ENCODE measurements at regions not wholly inside any gene's neighbourhood (a gene's known extent, or its start where the extent isn't known, plus 50 kb on each side); places are given as distances from the start of the nearest gene placed in this dataset.

DNA sequence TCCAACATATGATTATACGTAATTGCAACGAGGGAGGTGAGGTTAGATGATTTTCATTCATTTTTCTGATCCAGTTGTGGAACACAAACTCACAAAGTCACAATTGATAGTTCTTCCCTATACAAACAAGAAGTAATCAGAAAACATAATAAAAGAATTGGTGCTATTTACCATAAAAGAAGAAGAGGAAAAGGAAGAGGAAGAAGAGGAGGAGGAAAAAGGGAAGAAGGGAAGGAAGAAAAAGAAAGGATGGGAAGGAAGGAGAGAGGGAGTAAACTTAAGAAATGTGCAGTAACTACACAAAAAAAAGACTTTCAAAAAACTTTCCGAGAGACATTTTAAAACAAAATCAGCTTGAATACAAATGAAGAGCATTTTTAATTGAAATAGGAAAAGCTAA lies 65.0 kb downstream of the CCDC71L start:
- Histone ChIP-seq H3K27me3 (ENCODE audit: insufficient read depth, low read depth, severe bottlenecking) (no peaks in the 10 kb centered on the region), H3K4me3 (ENCODE audit: low read depth, low read length) (no peak overlapping the region), H3K27ac (no peak overlapping the region), H3K36me3 (no peaks in the 10 kb centered on the region), H3K9me3 (ENCODE audit: severe bottlenecking) (no peaks in the 10 kb centered on the region)
- no peak for DNase-seq
- TF ChIP-seq, protein P1, sequence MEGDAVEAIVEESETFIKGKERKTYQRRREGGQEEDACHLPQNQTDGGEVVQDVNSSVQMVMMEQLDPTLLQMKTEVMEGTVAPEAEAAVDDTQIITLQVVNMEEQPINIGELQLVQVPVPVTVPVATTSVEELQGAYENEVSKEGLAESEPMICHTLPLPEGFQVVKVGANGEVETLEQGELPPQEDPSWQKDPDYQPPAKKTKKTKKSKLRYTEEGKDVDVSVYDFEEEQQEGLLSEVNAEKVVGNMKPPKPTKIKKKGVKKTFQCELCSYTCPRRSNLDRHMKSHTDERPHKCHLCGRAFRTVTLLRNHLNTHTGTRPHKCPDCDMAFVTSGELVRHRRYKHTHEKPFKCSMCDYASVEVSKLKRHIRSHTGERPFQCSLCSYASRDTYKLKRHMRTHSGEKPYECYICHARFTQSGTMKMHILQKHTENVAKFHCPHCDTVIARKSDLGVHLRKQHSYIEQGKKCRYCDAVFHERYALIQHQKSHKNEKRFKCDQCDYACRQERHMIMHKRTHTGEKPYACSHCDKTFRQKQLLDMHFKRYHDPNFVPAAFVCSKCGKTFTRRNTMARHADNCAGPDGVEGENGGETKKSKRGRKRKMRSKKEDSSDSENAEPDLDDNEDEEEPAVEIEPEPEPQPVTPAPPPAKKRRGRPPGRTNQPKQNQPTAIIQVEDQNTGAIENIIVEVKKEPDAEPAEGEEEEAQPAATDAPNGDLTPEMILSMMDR (IDR thresholded peaks at IDR 0.05; ENCODE audit: low read depth, low read length): no peak

DNA sequence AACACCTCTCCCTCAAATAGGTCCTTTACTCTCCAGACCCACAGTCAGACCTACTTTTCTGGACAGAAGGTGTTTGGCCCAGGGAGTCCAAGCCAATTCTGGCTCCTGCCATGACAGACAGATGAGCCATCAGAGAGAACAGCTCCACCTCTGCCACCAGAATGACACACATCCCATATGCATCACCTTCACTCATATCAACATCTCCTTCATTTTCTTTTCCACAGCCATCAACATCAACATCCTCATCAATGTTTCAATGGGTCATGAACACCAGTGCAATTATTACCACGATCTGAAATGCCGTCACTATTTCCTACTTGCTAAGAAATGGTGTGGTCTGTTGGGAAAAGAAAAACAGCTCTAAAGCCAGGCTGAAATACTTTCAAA lies 67.9 kb downstream of the CCDC71L start:
- TF ChIP-seq, protein P1 (IDR thresholded peaks at IDR 0.05; ENCODE audit: low read depth, low read length): no peak
- no peaks in the 10 kb centered on the region for H3K27me3 ChIP-seq (ENCODE audit: insufficient read depth, low read depth, severe bottlenecking)
- DNase-seq: no peak
- H3K27ac ChIP-seq: no peak overlapping the region
- no peaks in the 10 kb centered on the region for H3K9me3 ChIP-seq (ENCODE audit: severe bottlenecking)
- no peaks in the 10 kb centered on the region for H3K36me3 ChIP-seq
- H3K4me3 ChIP-seq (ENCODE audit: low read depth, low read length): no peak overlapping the region

DNA sequence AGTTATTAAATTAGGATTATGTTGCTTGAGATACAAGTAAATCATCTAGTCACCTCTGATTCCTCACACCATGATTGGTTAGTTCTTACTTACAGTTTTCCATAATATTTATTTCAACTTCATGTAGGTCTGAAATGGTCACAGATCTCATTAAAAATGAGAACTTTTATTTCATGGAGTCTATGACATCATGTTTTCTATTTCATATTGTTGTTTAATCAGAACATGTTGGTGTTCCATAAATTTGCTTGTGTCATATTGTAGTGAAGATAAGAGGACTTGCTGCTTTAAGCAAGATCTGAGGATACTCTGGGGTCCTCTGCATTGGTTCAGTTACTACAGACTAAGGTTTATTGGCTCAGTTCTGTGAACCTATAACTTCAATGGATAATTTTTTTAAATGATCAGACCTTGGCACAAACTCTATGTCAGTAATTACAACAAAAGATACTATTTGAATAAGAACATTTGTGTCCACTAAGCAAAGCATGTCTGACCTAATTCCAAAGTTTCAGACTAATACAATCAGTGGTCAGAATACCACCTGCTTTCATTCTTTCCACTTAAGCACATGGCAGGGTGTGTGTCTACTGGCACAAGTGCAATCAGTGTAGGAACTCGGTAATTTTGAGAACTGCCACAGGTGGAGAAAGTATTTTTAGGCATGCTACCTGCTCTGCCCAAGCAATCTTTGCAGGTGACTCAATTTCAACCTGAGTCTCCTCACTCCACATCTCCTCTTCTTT lies 68.5 kb downstream of the CCDC71L start:
- TF ChIP-seq, protein P1 (IDR thresholded peaks at IDR 0.05; ENCODE audit: low read depth, low read length): no peak
- no peak for DNase-seq
- Histone ChIP-seq H3K36me3 (no peaks in the 10 kb centered on the region), H3K9me3 (ENCODE audit: severe bottlenecking) (no peaks in the 10 kb centered on the region), H3K27ac (no peak overlapping the region), H3K27me3 (ENCODE audit: insufficient read depth, low read depth, severe bottlenecking) (no peaks in the 10 kb centered on the region), H3K4me3 (ENCODE audit: low read depth, low read length) (no peak overlapping the region)

DNA sequence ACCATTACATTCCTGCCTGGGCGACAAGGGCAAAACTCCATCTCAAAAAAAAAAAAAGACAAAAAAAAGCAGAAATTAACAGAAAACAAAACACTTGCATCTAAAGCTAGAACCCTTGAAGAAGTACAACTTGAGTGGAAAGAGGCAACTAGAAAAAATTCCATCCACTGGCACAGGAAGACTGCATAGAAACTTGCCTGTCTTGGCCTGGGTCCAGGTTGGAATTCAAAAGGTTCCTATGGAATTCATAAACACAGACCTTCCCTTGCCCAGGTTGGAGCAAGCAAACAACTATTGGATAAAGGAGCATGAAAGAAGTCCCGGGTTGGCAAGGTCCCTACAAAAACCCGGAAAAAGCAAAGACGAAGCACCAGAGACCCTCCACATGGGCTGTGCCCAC lies 69.8 kb downstream of the CCDC71L start:
- TF ChIP-seq, protein P1 (IDR thresholded peaks at IDR 0.05; ENCODE audit: low read depth, low read length): no peak
- Histone ChIP-seq H3K36me3 (no peaks in the 10 kb centered on the region), H3K4me3 (ENCODE audit: low read depth, low read length) (no peak overlapping the region), H3K27ac (no peak overlapping the region), H3K27me3 (ENCODE audit: insufficient read depth, low read depth, severe bottlenecking) (no peaks in the 10 kb centered on the region), H3K9me3 (ENCODE audit: severe bottlenecking) (no peaks in the 10 kb centered on the region)
- DNase-seq: no peak

DNA sequence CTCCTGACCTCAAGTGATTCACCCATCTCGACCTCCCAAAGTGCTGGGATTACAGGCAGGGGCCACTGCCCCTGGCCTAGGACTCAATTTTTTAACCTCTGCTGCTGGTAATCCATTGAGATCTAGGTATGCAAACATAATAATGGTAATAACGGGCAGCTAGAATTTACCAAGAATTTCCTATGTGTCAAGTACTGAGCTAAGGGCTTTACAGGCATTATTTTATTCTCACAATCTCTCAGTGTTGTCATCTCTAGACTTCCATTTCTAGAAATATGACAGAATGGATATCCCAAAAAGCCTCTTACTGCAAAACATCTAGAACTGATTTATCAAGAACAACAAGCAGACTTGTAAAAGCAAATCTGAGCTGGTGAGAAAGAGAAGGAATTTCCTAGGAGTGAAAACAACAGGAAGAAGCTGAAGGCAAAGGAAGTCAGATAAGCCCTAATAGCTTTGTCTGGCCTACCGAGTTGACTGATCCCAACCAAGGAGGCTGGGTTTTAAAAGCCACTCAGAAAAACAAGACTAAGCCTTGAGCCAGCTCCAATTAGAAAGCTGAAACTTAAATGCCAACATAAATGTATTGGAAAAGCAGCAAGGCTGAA lies 70.6 kb downstream of the CCDC71L start:
- no peaks in the 10 kb centered on the region for H3K27me3 ChIP-seq (ENCODE audit: insufficient read depth, low read depth, severe bottlenecking)
- no peak for DNase-seq
- TF ChIP-seq, protein P1 (IDR thresholded peaks at IDR 0.05; ENCODE audit: low read depth, low read length): no peak
- no peak overlapping the region for H3K4me3 ChIP-seq (ENCODE audit: low read depth, low read length)
- no peak overlapping the region for H3K27ac ChIP-seq
- no peaks in the 10 kb centered on the region for H3K36me3 ChIP-seq
- H3K9me3 ChIP-seq (ENCODE audit: severe bottlenecking): no peaks in the 10 kb centered on the region

All from WERI-Rb-1 (cell line).